GM23248 (cell line): ENCODE measurements at regions not wholly inside any gene's neighbourhood (a gene's known extent, or its start where the extent isn't known, plus 50 kb on each side); places are given as distances from the start of the nearest gene placed in this dataset.

Source experiments
- EZH2 ChIP-seq: fragments of 200-600 bp; sonication (generic); IDR thresholded peaks from 2 replicates; pipeline ENCODE4 v1.6.1; 2018; ENCODE audit warnings: antibody characterized with exemption, mild to moderate bottlenecking; ENCODE audit not compliant: insufficient read depth, poor library complexity, severe bottlenecking
- EZH2phosphoT487 ChIP-seq: fragments of 200-600 bp; sonication (generic); IDR thresholded peaks from 2 replicates; pipeline ENCODE4 v1.6.1; 2018; ENCODE audit warnings: antibody characterized with exemption, moderate library complexity, mild to moderate bottlenecking, low read depth; ENCODE audit not compliant: insufficient read depth

GRCh38 chr3:152638707-152639450, 196.1 kb upstream of the P2RY1 start:
- TF ChIP-seq EZH2phosphoT487 (no peak), EZH2 (no peak)
